Loucy (cell line): ENCODE measurements at regions not wholly inside any gene's neighbourhood (a gene's known extent, or its start where the extent isn't known, plus 50 kb on each side); places are given as distances from the start of the nearest gene placed in this dataset.

ENCODE experiments used
- H2AFZ ChIP-seq: fragments of 200-600 bp; sonication (generic); 2 replicates; pipeline ENCODE4 v1.6.0; 2016; ENCODE audit warnings: antibody characterized with exemption, mild to moderate bottlenecking, low read length, moderate library complexity
- H3F3A ChIP-seq: fragments of 200-600 bp; 2 replicates; pipeline ENCODE4 v1.6.0; 2016; ENCODE audit warnings: antibody characterized with exemption, low read depth, mild to moderate bottlenecking
- H3K27me3 ChIP-seq: fragments of 200-600 bp; sonication (generic); 2 replicates; pipeline ENCODE4 v1.6.1; 2014; ENCODE audit warnings: low read length, mild to moderate bottlenecking; ENCODE audit not compliant: insufficient read depth, poor library complexity, severe bottlenecking
- H3K36me3 ChIP-seq: fragments of 200-600 bp; sonication (generic); 2 replicates; pipeline ENCODE4 v1.6.1; 2016; ENCODE audit warnings: low read length; ENCODE audit not compliant: insufficient read depth
- H3K4me1 ChIP-seq: fragments of 200-600 bp; sonication (generic); 2 replicates; pipeline ENCODE4 v1.5.1; 2014; ENCODE audit warnings: low read length, mild to moderate bottlenecking; ENCODE audit not compliant: insufficient read depth, poor library complexity, severe bottlenecking
- H3K4me2 ChIP-seq: fragments of 200-600 bp; sonication (generic); 2 replicates; pipeline ENCODE4 v1.6.0; 2014; ENCODE audit warnings: antibody characterized with exemption, low read length, low read depth, mild to moderate bottlenecking; ENCODE audit not compliant: poor library complexity, severe bottlenecking
- H3K4me3 ChIP-seq: fragments of 200-600 bp; sonication (generic); 2 replicates; pipeline ENCODE4 v1.5.1; 2014; ENCODE audit warnings: low read length, mild to moderate bottlenecking, mixed read lengths; ENCODE audit not compliant: poor library complexity, severe bottlenecking
- H3K79me2 ChIP-seq: fragments of 200-600 bp; sonication (generic); 2 replicates; pipeline ENCODE4 v1.6.1; 2014; ENCODE audit warnings: low read length; ENCODE audit not compliant: insufficient read depth
- H3K9ac ChIP-seq: fragments of 200-600 bp; sonication (generic); 2 replicates; pipeline ENCODE4 v1.6.0; 2014; ENCODE audit warnings: mild to moderate bottlenecking, low read depth, low read length, moderate library complexity; ENCODE audit not compliant: poor library complexity, severe bottlenecking
- H3K9me2 ChIP-seq: fragments of 200-600 bp; sonication (generic); replicated peaks from 2 replicates; pipeline ENCODE4 v1.6.1; 2016; ENCODE audit warnings: low read depth, low read length, mixed read lengths
- H3K9me3 ChIP-seq: fragments of 200-600 bp; sonication (generic); 2 replicates; pipeline ENCODE4 v1.6.1; 2014; ENCODE audit warnings: mild to moderate bottlenecking, antibody characterized with exemption, low read length, low read depth; ENCODE audit not compliant: insufficient read depth
- H4K20me1 ChIP-seq: fragments of 200-600 bp; sonication (generic); 2 replicates; pipeline ENCODE4 v1.6.0; 2014; ENCODE audit warnings: antibody characterized with exemption, low read length, mild to moderate bottlenecking; ENCODE audit not compliant: insufficient read depth, poor library complexity, severe bottlenecking
- EZH2phosphoT487 ChIP-seq: fragments of 200-600 bp; IDR thresholded peaks from 2 replicates; pipeline ENCODE4 v1.6.1; 2018; ENCODE audit warnings: antibody characterized with exemption, mild to moderate bottlenecking, moderate library complexity, borderline replicate concordance
- TF ChIP-seq, protein P1 (sequence below): fragments of 200-600 bp; sonication (generic); conservative IDR thresholded peaks from 2 replicates; pipeline ENCODE4 v1.5.1; 2014; ENCODE audit warnings: mild to moderate bottlenecking, antibody characterized with exemption, low read length

DNA sequence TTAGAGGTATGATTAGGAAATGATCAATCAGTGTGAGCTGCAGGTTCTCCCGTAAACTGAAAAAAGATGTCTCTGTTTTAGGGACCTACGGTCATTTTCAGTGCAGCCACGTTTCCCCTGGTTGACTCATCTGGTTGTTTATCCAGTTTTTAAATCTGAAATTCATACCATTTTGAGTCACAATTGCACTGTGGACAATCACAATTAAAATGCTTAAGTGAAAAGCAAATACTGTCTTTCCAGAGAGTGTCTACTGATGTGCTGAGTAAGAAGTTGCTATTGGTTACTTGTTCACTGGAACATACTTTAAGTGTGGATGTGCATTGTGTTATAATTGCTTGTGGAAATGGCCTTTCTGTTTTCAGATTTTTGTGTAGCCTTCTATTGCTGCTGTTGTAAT lies 305.1 kb upstream of the SASH1 start:
- no peaks in the 10 kb centered on the region for H4K20me1 ChIP-seq
- no peak overlapping the region for H2AFZ ChIP-seq
- H3K4me2 ChIP-seq: no peak overlapping the region
- no peaks in the 10 kb centered on the region for H3K4me1 ChIP-seq
- H3K9ac ChIP-seq: no peak overlapping the region
- no peaks in the 10 kb centered on the region for H3K27me3 ChIP-seq
- no peaks in the 10 kb centered on the region for H3F3A ChIP-seq
- TF ChIP-seq, protein P1, sequence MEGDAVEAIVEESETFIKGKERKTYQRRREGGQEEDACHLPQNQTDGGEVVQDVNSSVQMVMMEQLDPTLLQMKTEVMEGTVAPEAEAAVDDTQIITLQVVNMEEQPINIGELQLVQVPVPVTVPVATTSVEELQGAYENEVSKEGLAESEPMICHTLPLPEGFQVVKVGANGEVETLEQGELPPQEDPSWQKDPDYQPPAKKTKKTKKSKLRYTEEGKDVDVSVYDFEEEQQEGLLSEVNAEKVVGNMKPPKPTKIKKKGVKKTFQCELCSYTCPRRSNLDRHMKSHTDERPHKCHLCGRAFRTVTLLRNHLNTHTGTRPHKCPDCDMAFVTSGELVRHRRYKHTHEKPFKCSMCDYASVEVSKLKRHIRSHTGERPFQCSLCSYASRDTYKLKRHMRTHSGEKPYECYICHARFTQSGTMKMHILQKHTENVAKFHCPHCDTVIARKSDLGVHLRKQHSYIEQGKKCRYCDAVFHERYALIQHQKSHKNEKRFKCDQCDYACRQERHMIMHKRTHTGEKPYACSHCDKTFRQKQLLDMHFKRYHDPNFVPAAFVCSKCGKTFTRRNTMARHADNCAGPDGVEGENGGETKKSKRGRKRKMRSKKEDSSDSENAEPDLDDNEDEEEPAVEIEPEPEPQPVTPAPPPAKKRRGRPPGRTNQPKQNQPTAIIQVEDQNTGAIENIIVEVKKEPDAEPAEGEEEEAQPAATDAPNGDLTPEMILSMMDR: no peak
- no peak for TF ChIP-seq EZH2phosphoT487
- H3K79me2 ChIP-seq: no peaks in the 10 kb centered on the region
- no peaks in the 10 kb centered on the region for H3K9me3 ChIP-seq
- H3K9me2 ChIP-seq: no peaks in the 10 kb centered on the region
- no peaks in the 10 kb centered on the region for H3K36me3 ChIP-seq
- H3K4me3 ChIP-seq: no peak overlapping the region

DNA sequence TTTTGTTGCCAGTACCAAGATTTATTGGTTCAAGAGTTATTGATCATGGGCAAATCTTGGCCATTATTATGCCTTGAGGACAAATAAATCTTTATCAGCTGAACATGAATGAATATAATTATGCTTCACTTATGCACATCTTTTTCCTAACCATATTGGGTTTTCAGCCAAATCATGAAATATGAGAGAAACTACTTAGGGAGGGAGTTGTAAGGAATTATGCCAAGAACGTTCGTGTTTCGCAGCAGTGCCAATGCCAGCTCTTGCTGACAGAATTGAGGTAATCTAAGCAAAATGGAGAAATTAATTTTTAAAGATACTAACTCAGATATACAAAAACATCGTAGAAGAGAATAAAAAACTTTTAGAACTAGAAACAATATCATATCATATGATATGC lies 301.1 kb upstream of the SASH1 start:
- Histone ChIP-seq H3K9me3 (no peaks in the 10 kb centered on the region), H3K9me2 (no peaks in the 10 kb centered on the region), H3K36me3 (no peaks in the 10 kb centered on the region), H3K27me3 (no peaks in the 10 kb centered on the region), H3K4me2 (no peak overlapping the region), H3F3A (no peaks in the 10 kb centered on the region), H3K4me1 (no peaks in the 10 kb centered on the region), H3K9ac (no peak overlapping the region), H4K20me1 (no peaks in the 10 kb centered on the region), H3K79me2 (no peaks in the 10 kb centered on the region), H3K4me3 (no peak overlapping the region), H2AFZ (no peak overlapping the region)
- TF ChIP-seq EZH2phosphoT487: no peak
- TF ChIP-seq, protein P1: no peak

DNA sequence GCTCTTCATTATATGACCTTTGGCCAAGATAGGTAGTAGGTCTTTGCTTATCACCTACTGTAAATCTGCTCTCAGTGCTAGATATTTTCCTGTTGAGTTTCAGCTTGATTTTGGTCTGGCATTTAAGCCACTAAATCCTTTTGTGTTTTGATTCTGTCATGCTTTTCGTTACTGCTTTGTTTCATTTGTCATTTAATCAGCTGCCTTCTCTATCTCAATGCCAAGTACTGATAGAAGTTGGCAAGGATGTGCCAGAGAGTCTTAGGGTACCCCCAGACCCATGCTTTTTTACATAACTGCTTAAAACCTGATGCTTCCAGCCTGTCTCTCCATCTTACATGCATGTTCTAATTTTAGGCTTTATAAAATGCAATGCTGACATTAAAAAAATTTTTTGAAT lies 300.1 kb upstream of the SASH1 start:
- H3K4me3 ChIP-seq: no peak overlapping the region
- TF ChIP-seq EZH2phosphoT487: no peak
- TF ChIP-seq, protein P1: no peak
- peaks cover 4% of the 10 kb centered on the region; the same call in 1 of the 2 replicates for H3K9me3 ChIP-seq
- no peaks in the 10 kb centered on the region for H3F3A ChIP-seq
- H4K20me1 ChIP-seq: no peaks in the 10 kb centered on the region
- no peaks in the 10 kb centered on the region for H3K36me3 ChIP-seq
- no peaks in the 10 kb centered on the region for H3K9me2 ChIP-seq
- H3K4me1 ChIP-seq: no peaks in the 10 kb centered on the region
- H3K9ac ChIP-seq: no peak overlapping the region
- no peaks in the 10 kb centered on the region for H3K27me3 ChIP-seq
- H3K79me2 ChIP-seq: no peaks in the 10 kb centered on the region
- H3K4me2 ChIP-seq: no peak overlapping the region
- H2AFZ ChIP-seq: no peak overlapping the region
